Tibial nerve (tissue), 4 donors: ENCODE measurements at regions not wholly inside any gene's neighbourhood (a gene's known extent, or its start where the extent isn't known, plus 50 kb on each side); places are given as distances from the start of the nearest gene placed in this dataset.

Source experiments
- DNase-seq, 2 donors: peaks; one replicate each; pipeline ENCODE4 v3.0.0-alpha.2; 2019; ENCODE audit warnings: low spot score in 2 of 2
- H3K27ac ChIP-seq, 4 donors: fragments of 200-600 bp; sonication (generic) in 3 of 4; one replicate each; pipeline ENCODE4 v1.5.1; 2017 to 2019; ENCODE audit warnings: mild to moderate bottlenecking in 1 of 4
- H3K27me3 ChIP-seq, 2 donors: fragments of 200-600 bp; sonication (generic) in 1 of 2; one replicate each; pipeline versions ENCODE4 v1.5.1 to v1.6.0; 2017 to 2019
- H3K36me3 ChIP-seq, 3 donors: fragments of 200-600 bp; sonication (generic); one replicate each; pipeline ENCODE4 v1.5.1; 2018 to 2019
- H3K4me1 ChIP-seq, 4 donors: fragments of 200-600 bp; sonication (generic) in 3 of 4; one replicate each; pipeline ENCODE4 v1.5.1; 2017 to 2019
- H3K4me3 ChIP-seq, 4 donors: fragments of 200-600 bp; sonication (generic) in 3 of 4; one replicate each; pipeline ENCODE4 v1.5.1; 2017 to 2019; ENCODE audit warnings: mild to moderate bottlenecking in 1 of 4, moderate library complexity in 1 of 4
- H3K9me3 ChIP-seq, 4 donors: fragments of 200-600 bp; sonication (generic) in 3 of 4; one replicate each; pipeline ENCODE4 v1.5.1; 2017 to 2019
- EP300 ChIP-seq, 2 donors: sonication (generic); formaldehyde crosslinking; IDR thresholded peaks; one replicate each; pipeline ENCODE4 v1.6.1; 2017; ENCODE audit warnings: antibody characterized with exemption in 2 of 2, mild to moderate bottlenecking in 1 of 2
- POLR2A ChIP-seq, 2 donors: fragments of 450-650 bp; IDR thresholded peaks; one replicate each; pipeline ENCODE4 v1.6.1; 2017; ENCODE audit warnings: antibody characterized with exemption in 2 of 2, mild to moderate bottlenecking in 2 of 2, moderate library complexity in 2 of 2
- WGBS, 2 donors: methylation state at CpG; one replicate each; pipeline ENCODE4 v1.1.5; 2018; 5-methylcytosine and 5-hydroxymethylcytosine counted together
- TF ChIP-seq, protein P1 (sequence below), 5 experiments: fragments of 200-600 bp in 3 of 5; fragments of 450-650 bp in 2 of 5; sonication (generic) in 3 of 5; IDR thresholded peaks; one replicate each; pipeline ENCODE4 v1.5.1; 2016 to 2019; ENCODE audit warnings: antibody characterized with exemption in 5 of 5, mild to moderate bottlenecking in 3 of 5, moderate library complexity in 2 of 5

- Histone ChIP-seq H3K27ac (no peak overlapping the region), H3K4me1 (no peaks in the 10 kb centered on the region), H3K27me3 (no peaks in the 10 kb centered on the region), H3K9me3 (no peaks in the 10 kb centered on the region), H3K36me3 (no peaks in the 10 kb centered on the region), H3K4me3 (no peak overlapping the region)
- no peak for DNase-seq
- WGBS, 2 donors: 40 to 41% methylated on average over 2 of the region's 2 CpGs
- TF ChIP-seq, protein P1, sequence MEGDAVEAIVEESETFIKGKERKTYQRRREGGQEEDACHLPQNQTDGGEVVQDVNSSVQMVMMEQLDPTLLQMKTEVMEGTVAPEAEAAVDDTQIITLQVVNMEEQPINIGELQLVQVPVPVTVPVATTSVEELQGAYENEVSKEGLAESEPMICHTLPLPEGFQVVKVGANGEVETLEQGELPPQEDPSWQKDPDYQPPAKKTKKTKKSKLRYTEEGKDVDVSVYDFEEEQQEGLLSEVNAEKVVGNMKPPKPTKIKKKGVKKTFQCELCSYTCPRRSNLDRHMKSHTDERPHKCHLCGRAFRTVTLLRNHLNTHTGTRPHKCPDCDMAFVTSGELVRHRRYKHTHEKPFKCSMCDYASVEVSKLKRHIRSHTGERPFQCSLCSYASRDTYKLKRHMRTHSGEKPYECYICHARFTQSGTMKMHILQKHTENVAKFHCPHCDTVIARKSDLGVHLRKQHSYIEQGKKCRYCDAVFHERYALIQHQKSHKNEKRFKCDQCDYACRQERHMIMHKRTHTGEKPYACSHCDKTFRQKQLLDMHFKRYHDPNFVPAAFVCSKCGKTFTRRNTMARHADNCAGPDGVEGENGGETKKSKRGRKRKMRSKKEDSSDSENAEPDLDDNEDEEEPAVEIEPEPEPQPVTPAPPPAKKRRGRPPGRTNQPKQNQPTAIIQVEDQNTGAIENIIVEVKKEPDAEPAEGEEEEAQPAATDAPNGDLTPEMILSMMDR (IDR thresholded peaks at IDR 0.05): no peak
- TF ChIP-seq POLR2A (IDR thresholded peaks at IDR 0.05): no peak
- no peak for TF ChIP-seq EP300 (IDR thresholded peaks at IDR 0.05)
Measured at GRCh38 chr5:30390095-30390494, 803.4 kb upstream of the CDH6 start.

GRCh38 chr5:30387974-30388632, 805.4 kb upstream of the CDH6 start:
- no peak for TF ChIP-seq POLR2A (IDR thresholded peaks at IDR 0.05)
- TF ChIP-seq, protein P1 (IDR thresholded peaks at IDR 0.05): no peak
- no peak for TF ChIP-seq EP300 (IDR thresholded peaks at IDR 0.05)
- Histone ChIP-seq H3K27ac (no peak overlapping the region), H3K4me3 (no peak overlapping the region), H3K36me3 (no peaks in the 10 kb centered on the region), H3K27me3 (no peaks in the 10 kb centered on the region), H3K9me3 (no peaks in the 10 kb centered on the region), H3K4me1 (no peaks in the 10 kb centered on the region)
- WGBS, 2 donors: 85% methylated on average over 3 of the region's 3 CpGs
- no peak for DNase-seq

DNA sequence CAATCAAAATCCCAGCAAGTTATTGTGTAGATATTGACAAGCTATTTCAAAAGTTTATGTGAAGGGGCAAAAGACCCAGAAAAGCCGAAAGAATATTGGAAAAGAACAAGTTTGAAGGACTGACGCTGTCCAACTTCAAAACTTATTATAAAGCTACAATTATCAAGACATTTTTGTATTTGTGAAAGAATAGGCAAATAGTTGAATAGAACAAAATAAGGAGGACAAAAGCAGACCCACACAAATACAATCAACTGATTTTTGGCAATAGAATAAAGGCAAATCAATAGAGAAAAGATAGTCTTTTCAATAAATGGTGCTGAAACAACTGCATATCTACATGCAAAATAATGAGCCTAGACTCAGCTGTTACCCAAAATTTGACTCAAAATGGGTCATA, 807.7 kb upstream of the CDH6 start:
- no peaks in the 10 kb centered on the region for H3K27me3 ChIP-seq
- H3K4me3 ChIP-seq: no peak overlapping the region
- no peaks in the 10 kb centered on the region for H3K9me3 ChIP-seq
- no peak for DNase-seq
- TF ChIP-seq, protein P1 (IDR thresholded peaks at IDR 0.05): no peak
- TF ChIP-seq EP300 (IDR thresholded peaks at IDR 0.05): no peak
- TF ChIP-seq POLR2A (IDR thresholded peaks at IDR 0.05): no peak
- no peaks in the 10 kb centered on the region for H3K4me1 ChIP-seq
- 88 to 89% methylated on average over 2 of the region's 2 CpGs for WGBS, 2 donors
- no peaks in the 10 kb centered on the region for H3K36me3 ChIP-seq
- H3K27ac ChIP-seq: no peak overlapping the region

DNA sequence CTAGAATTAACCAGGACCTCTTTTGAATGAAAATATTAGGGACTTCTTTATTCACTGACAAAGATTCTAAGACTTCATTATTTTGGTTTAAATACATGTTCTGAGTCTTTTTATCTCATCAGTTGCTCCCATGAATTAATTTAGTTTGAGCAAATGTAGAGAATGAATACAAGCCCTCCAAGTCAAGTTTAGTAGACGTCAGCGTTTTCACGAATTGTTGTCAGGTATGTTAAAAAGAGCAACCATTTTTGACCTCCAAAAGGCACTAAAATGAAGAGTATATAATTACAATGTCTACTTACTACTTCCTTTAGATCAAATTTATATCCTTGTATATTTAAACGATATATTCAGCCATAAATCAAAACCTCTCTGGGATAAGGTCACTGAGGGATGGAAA, 809.3 kb upstream of the CDH6 start:
- no peaks in the 10 kb centered on the region for H3K27me3 ChIP-seq

GRCh38 chr5:30380228-30380627, 813.3 kb upstream of the CDH6 start:
- H3K4me3 ChIP-seq: no peak overlapping the region
- H3K36me3 ChIP-seq: no peaks in the 10 kb centered on the region
- TF ChIP-seq POLR2A (IDR thresholded peaks at IDR 0.05) (no peak), EP300 (IDR thresholded peaks at IDR 0.05) (no peak)
- TF ChIP-seq, protein P1 (IDR thresholded peaks at IDR 0.05): no peak
- no peaks in the 10 kb centered on the region for H3K4me1 ChIP-seq
- DNase-seq: no peak
- H3K9me3 ChIP-seq: no peaks in the 10 kb centered on the region
- no peaks in the 10 kb centered on the region for H3K27me3 ChIP-seq
- H3K27ac ChIP-seq: no peak overlapping the region
- WGBS, 2 donors: 81 to 84% methylated on average over 4 of the region's 4 CpGs

More for the DNA sequence above, 809.3 kb upstream of the CDH6 start:
- TF ChIP-seq, protein P1 (IDR thresholded peaks at IDR 0.05): no peak
- no peak for TF ChIP-seq EP300 (IDR thresholded peaks at IDR 0.05)
- TF ChIP-seq POLR2A (IDR thresholded peaks at IDR 0.05): no peak
- 86 to 94% methylated on average over 4 of the region's 4 CpGs for WGBS, 2 donors
- Histone ChIP-seq H3K36me3 (no peaks in the 10 kb centered on the region), H3K4me1 (no peaks in the 10 kb centered on the region), H3K9me3 (no peaks in the 10 kb centered on the region), H3K27ac (no peak overlapping the region), H3K4me3 (no peak overlapping the region)
- DNase-seq: no peak
